ENCODE measurements at regions not wholly inside any gene's neighbourhood (a gene's known extent, or its start where the extent isn't known, plus 50 kb on each side); places are given as distances from the start of the nearest gene placed in this dataset.

DNA sequence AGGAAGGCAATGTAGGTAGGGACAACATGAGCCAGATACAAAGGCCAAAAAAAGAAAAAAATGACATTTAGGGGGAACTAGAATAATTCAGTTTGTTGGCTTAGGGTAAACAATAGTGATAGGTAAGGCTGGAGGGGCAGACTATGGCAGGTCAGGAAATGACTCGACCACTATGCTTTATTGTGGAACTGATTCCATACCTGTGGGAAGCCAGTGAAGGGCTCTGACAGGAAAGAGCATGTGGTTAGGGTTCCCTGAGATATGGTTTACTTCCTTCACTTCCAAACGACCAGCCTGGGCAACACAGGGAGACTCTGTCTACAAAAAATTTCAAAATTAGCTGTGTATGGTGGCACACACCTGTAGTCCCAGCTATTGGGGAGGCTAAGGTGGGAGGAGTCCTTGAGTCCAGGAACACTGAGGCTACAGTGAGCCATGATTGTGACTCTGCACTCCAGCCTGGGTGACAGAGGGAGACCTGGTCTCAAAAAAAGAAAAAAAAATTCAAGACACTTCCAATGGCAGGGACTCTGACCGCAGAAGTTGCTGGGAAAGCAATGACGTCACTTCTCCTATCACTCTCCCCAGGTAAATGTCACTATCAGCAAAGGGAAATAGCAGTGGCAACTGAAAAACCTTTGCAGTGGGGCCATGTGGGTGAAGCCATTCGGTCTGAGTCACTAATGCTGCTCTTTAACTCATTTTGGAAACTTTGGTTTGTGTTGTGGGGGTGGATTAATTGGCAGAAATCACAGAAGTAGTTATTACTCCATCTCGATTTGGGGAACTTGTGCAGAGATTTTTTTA lies 192.8 kb upstream of the TSC22D1 start:
- TF ChIP-seq POLR2A (IDR thresholded peaks at IDR 0.05): no peak
- TF ChIP-seq, protein P1, sequence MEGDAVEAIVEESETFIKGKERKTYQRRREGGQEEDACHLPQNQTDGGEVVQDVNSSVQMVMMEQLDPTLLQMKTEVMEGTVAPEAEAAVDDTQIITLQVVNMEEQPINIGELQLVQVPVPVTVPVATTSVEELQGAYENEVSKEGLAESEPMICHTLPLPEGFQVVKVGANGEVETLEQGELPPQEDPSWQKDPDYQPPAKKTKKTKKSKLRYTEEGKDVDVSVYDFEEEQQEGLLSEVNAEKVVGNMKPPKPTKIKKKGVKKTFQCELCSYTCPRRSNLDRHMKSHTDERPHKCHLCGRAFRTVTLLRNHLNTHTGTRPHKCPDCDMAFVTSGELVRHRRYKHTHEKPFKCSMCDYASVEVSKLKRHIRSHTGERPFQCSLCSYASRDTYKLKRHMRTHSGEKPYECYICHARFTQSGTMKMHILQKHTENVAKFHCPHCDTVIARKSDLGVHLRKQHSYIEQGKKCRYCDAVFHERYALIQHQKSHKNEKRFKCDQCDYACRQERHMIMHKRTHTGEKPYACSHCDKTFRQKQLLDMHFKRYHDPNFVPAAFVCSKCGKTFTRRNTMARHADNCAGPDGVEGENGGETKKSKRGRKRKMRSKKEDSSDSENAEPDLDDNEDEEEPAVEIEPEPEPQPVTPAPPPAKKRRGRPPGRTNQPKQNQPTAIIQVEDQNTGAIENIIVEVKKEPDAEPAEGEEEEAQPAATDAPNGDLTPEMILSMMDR (IDR thresholded peaks at IDR 0.05 in 8 of 11, conservative IDR thresholded peaks at IDR 0.05 in 3 of 11): no peak
- no peak for TF ChIP-seq POLR2AphosphoS5 (IDR thresholded peaks at IDR 0.05)

All from spleen (tissue), 7 donors.